CD14-positive monocyte (primary cell): ENCODE measurements at regions not wholly inside any gene's neighbourhood (a gene's known extent, or its start where the extent isn't known, plus 50 kb on each side); places are given as distances from the start of the nearest gene placed in this dataset.

Source experiments
- DNase-seq, 3 donors: peaks; one replicate each; pipeline ENCODE4 v3.0.0-alpha.2; 2011 to 2022
- H2AFZ ChIP-seq: 2 replicates; pipeline ENCODE4 v1.6.0; 2012; ENCODE audit warnings: mild to moderate bottlenecking, low read depth, low read length, inconsistent platforms; ENCODE audit not compliant: insufficient read depth, poor library complexity, severe bottlenecking
- H3K27ac ChIP-seq, 2 donors: 1 replicate in 1 of 2; 2 replicates in 1 of 2; pipeline ENCODE4 v1.5.1; 2012 to 2013; ENCODE audit warnings: low read length in 2 of 2, control low read depth in 1 of 2, inconsistent platforms in 1 of 2, low read depth in 1 of 2, mild to moderate bottlenecking in 1 of 2
- H3K27me3 ChIP-seq, 2 donors: one replicate each; pipeline versions ENCODE4 v1.6.0 to v1.6.1; 2011 to 2013; ENCODE audit warnings: low read length in 2 of 2; ENCODE audit not compliant: control insufficient read depth in 2 of 2, insufficient read depth in 2 of 2
- H3K36me3 ChIP-seq, 2 donors: replicated peaks in 1 of 2; 1 replicate in 1 of 2; 2 replicates in 1 of 2; pipeline versions ENCODE4 v1.5.1 to v1.6.1; 2012 to 2013; ENCODE audit warnings: low read length in 2 of 2, control low read depth in 1 of 2, inconsistent platforms in 1 of 2, mild to moderate bottlenecking in 1 of 2; ENCODE audit not compliant: insufficient read depth in 2 of 2, control insufficient read depth in 1 of 2
- H3K4me1 ChIP-seq, 2 donors: 1 replicate in 1 of 2; 2 replicates in 1 of 2; pipeline versions ENCODE4 v1.5.1 to v1.6.1; 2012 to 2013; ENCODE audit warnings: low read length in 2 of 2, control low read depth in 1 of 2, inconsistent platforms in 1 of 2, mild to moderate bottlenecking in 1 of 2, moderate library complexity in 1 of 2; ENCODE audit not compliant: insufficient read depth in 2 of 2, control insufficient read depth in 1 of 2
- H3K4me2 ChIP-seq: replicated peaks from 2 replicates; pipeline ENCODE3; 2012; ENCODE audit warnings: low read length, moderate library complexity, mild to moderate bottlenecking; ENCODE audit not compliant: poor library complexity, severe bottlenecking; ENCODE audit errors: extremely low read depth
- H3K4me3 ChIP-seq, 3 experiments: fragments of 200-600 bp in 1 of 3; sonication (generic) in 1 of 3; replicated peaks in 1 of 3; 1 replicate in 2 of 3; 2 replicates in 1 of 3; pipeline ENCODE4 v1.5.1; 2011 to 2013; ENCODE audit warnings: low read length in 3 of 3, mild to moderate bottlenecking in 3 of 3, control low read depth in 2 of 3, low read depth in 2 of 3, inconsistent platforms in 1 of 3, moderate library complexity in 1 of 3
- H3K79me2 ChIP-seq: 2 replicates; pipeline ENCODE4 v1.6.0; 2012; ENCODE audit warnings: mild to moderate bottlenecking, control low read depth, inconsistent platforms, low read length, moderate library complexity; ENCODE audit not compliant: insufficient read depth
- H3K9ac ChIP-seq: 2 replicates; pipeline ENCODE4 v1.6.0; 2017; ENCODE audit warnings: low read length, mild to moderate bottlenecking; ENCODE audit not compliant: insufficient read depth, poor library complexity, severe bottlenecking
- H3K9me3 ChIP-seq, 2 donors: replicated peaks in 1 of 2; 1 replicate in 1 of 2; 2 replicates in 1 of 2; pipeline versions ENCODE4 v1.5.1 to v1.6.1; 2012 to 2013; ENCODE audit warnings: low read length in 2 of 2, control low read depth in 1 of 2; ENCODE audit not compliant: control insufficient read depth in 1 of 2, insufficient read depth in 1 of 2
- H4K20me1 ChIP-seq: 2 replicates; pipeline ENCODE4 v1.6.0; 2012; ENCODE audit warnings: mild to moderate bottlenecking, low read length, control low read depth, moderate library complexity; ENCODE audit not compliant: insufficient read depth
- H3K27ac Mint-ChIP-seq, 7 donors: one replicate each; pipeline ENCODE4 v1.8.0; 2020; ENCODE audit warnings: mild to moderate bottlenecking in 7 of 7, mixed read lengths in 7 of 7, moderate library complexity in 6 of 7, inconsistent platforms in 2 of 7
- H3K27me3 Mint-ChIP-seq, 3 donors: one replicate each; pipeline ENCODE4 v1.8.0; 2021 to 2022; ENCODE audit warnings: low read depth in 3 of 3, mild to moderate bottlenecking in 3 of 3, mixed read lengths in 3 of 3, moderate library complexity in 3 of 3, inconsistent platforms in 1 of 3
- H3K36me3 Mint-ChIP-seq, 2 donors: one replicate each; pipeline ENCODE4 v1.8.0; 2020; ENCODE audit warnings: mixed read lengths in 2 of 2, inconsistent platforms in 1 of 2, mild to moderate bottlenecking in 1 of 2
- H3K4me1 Mint-ChIP-seq: one replicate; pipeline ENCODE4 v1.8.0; 2020; ENCODE audit warnings: mild to moderate bottlenecking, mixed read lengths
- H3K4me3 Mint-ChIP-seq, 2 donors: one replicate each; pipeline ENCODE4 v1.8.0; 2020; ENCODE audit warnings: mild to moderate bottlenecking in 2 of 2, mixed read lengths in 2 of 2, moderate library complexity in 1 of 2
- H3K9me3 Mint-ChIP-seq, 7 donors: one replicate each; pipeline ENCODE4 v1.8.0; 2020 to 2022; ENCODE audit warnings: mixed read lengths in 7 of 7, mild to moderate bottlenecking in 6 of 7, moderate library complexity in 6 of 7, inconsistent platforms in 2 of 7
- WGBS: methylation state at CpG from one replicate; pipeline ENCODE4 v1.1.5; 2013; ENCODE audit warnings: missing lambda C conversion rate; ENCODE audit not compliant: insufficient coverage; 5-methylcytosine and 5-hydroxymethylcytosine counted together
- intact Hi-C, 2 donors: fragments of 100-400 bp; cut with micrococcal nuclease; formaldehyde crosslinking; loops; one replicate each; pipeline versions ENCODE4 v1.15.0 to v1.15.1; 2023
- TF ChIP-seq, protein P1 (sequence below): fragments of 200-600 bp; IDR thresholded peaks from one replicate; pipeline ENCODE4 v1.8.0; 2022; ENCODE audit warnings: antibody characterized with exemption, mild to moderate bottlenecking

DNA sequence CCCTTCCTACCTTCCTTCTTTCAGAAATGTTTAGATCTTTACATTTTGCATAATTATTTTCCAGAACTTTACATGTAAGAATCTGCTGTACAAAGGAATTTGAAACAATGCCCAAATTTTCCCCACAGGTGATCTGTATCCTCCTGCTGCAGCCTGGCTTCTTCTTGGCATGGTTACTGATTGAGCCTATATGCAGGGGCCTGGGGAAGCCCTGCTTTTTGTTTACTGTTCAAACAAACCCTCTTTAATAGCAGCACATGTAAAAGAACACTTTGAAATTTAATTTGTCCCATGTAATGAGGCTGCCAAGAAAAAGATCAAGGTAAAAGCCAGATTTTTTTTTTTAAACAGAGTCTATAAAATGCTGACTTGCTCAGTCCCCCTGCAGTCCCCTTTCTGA is 432.2 kb downstream of the TUSC7 start:
- H2AFZ ChIP-seq = no peak overlapping the region
- no peak for DNase-seq

DNA sequence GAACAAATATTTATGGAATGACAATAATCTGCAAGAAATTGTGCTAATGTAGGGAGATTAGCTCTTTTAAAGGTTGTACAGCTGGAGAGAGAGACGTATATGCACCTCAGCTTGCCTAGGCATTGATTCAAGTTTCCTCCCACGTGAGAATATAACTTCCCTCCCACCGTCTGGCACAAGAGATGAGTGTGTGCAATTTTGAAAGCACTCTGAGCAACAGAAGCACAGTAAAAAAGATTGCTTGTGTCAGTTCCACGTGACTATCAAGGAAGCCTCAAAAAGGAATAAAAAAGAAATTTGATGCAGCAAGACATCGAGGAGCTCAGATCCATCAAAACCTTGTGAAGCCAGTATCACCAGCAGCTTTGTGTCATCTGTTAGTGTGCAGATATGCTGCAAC is 435.3 kb downstream of the TUSC7 start:
- Mint-ChIP-seq H3K4me3 (no peak overlapping the region), H3K36me3 (no peaks in the 10 kb centered on the region), H3K9me3 (no peaks in the 10 kb centered on the region), H3K4me1 (no peaks in the 10 kb centered on the region), H3K27ac (no peak overlapping the region), H3K27me3 (peaks cover 0 to 6% (median 3%) of the 10 kb centered on the region in 3 donors)
- DNase-seq = no peak
- H3K4me3 ChIP-seq = no peak overlapping the region
- no peaks in the 10 kb centered on the region for H3K36me3 ChIP-seq
- no peaks in the 10 kb centered on the region for H3K79me2 ChIP-seq
- no peaks in the 10 kb centered on the region for H3K27me3 ChIP-seq
- H3K4me1 ChIP-seq = no peaks in the 10 kb centered on the region
- intact Hi-C loops = loop anchor here in 1 of 2 donors (2.0 kb wide), 1 partner anchor 18 kb away; no protein-coding TSS in a partner anchor
- H3K9me3 ChIP-seq = no peaks in the 10 kb centered on the region
- TF ChIP-seq, protein P1, sequence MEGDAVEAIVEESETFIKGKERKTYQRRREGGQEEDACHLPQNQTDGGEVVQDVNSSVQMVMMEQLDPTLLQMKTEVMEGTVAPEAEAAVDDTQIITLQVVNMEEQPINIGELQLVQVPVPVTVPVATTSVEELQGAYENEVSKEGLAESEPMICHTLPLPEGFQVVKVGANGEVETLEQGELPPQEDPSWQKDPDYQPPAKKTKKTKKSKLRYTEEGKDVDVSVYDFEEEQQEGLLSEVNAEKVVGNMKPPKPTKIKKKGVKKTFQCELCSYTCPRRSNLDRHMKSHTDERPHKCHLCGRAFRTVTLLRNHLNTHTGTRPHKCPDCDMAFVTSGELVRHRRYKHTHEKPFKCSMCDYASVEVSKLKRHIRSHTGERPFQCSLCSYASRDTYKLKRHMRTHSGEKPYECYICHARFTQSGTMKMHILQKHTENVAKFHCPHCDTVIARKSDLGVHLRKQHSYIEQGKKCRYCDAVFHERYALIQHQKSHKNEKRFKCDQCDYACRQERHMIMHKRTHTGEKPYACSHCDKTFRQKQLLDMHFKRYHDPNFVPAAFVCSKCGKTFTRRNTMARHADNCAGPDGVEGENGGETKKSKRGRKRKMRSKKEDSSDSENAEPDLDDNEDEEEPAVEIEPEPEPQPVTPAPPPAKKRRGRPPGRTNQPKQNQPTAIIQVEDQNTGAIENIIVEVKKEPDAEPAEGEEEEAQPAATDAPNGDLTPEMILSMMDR = no peak
- no peaks in the 10 kb centered on the region for H4K20me1 ChIP-seq
- no peak overlapping the region for H3K4me2 ChIP-seq
- H3K27ac ChIP-seq = no peak overlapping the region
- WGBS = 10% methylated on average over 1 of the region's 5 CpGs
- no peak overlapping the region for H3K9ac ChIP-seq
- no peak overlapping the region for H2AFZ ChIP-seq

More for the DNA sequence above, 432.2 kb downstream of the TUSC7 start:
- no peaks in the 10 kb centered on the region for H3K79me2 ChIP-seq
- H3K4me1 ChIP-seq = no peaks in the 10 kb centered on the region
- peaks cover 0 to 2% (median 0%) of the 10 kb centered on the region in 7 donors for H3K9me3 Mint-ChIP-seq
- no peaks in the 10 kb centered on the region for H3K36me3 ChIP-seq
- TF ChIP-seq, protein P1 = no peak
- no peak overlapping the region for H3K27ac ChIP-seq
- intact Hi-C loops = no loop called here
- no peak overlapping the region for H3K27ac Mint-ChIP-seq
- H3K9ac ChIP-seq = no peak overlapping the region
- H3K4me1 Mint-ChIP-seq = no peaks in the 10 kb centered on the region
- H3K9me3 ChIP-seq = no peaks in the 10 kb centered on the region
- no peaks in the 10 kb centered on the region for H4K20me1 ChIP-seq
- no peak overlapping the region for H3K4me2 ChIP-seq
- H3K4me3 ChIP-seq = no peak overlapping the region
- H3K27me3 Mint-ChIP-seq = peaks cover 0 to 4% (median 3%) of the 10 kb centered on the region in 3 donors
- no peaks in the 10 kb centered on the region for H3K36me3 Mint-ChIP-seq
- no peak overlapping the region for H3K4me3 Mint-ChIP-seq
- no peaks in the 10 kb centered on the region for H3K27me3 ChIP-seq
